Type B pancreatic cell (in vitro differentiated cells): ENCODE measurements at regions not wholly inside any gene's neighbourhood (a gene's known extent, or its start where the extent isn't known, plus 50 kb on each side); places are given as distances from the start of the nearest gene placed in this dataset.
A peak's percentile ranks its signal among the peaks of the same experiment; 100 is the strongest.

Experiments used
- DNase-seq: peaks from one replicate; pipeline ENCODE4 v3.0.0; 2021; ENCODE audit warnings: mixed read lengths; ENCODE audit not compliant: unreplicated experiment; ENCODE audit errors: extremely low spot score
- H3K27ac Mint-ChIP-seq: 2 replicates; pipeline ENCODE4 v1.8.0; 2021; ENCODE audit warnings: mild to moderate bottlenecking, mixed read lengths
- H3K27me3 Mint-ChIP-seq: 2 replicates; pipeline ENCODE4 v1.8.0; 2021; ENCODE audit warnings: mixed read lengths
- H3K36me3 Mint-ChIP-seq: 2 replicates; pipeline ENCODE4 v1.8.0; 2021; ENCODE audit warnings: mixed read lengths
- H3K4me1 Mint-ChIP-seq: one replicate; pipeline ENCODE4 v1.8.0; 2021; ENCODE audit warnings: mixed read lengths; ENCODE audit not compliant: unreplicated experiment
- H3K4me3 Mint-ChIP-seq: 2 replicates; pipeline ENCODE4 v1.8.0; 2021; ENCODE audit warnings: mild to moderate bottlenecking, mixed read lengths
- H3K9me3 Mint-ChIP-seq: 2 replicates; pipeline ENCODE4 v1.8.0; 2021; ENCODE audit warnings: mixed read lengths
- CTCF ChIP-seq: fragments of 200-600 bp; sonication (generic); conservative IDR thresholded peaks from 2 replicates; pipeline ENCODE4 v1.5.0; 2021; ENCODE audit warnings: antibody characterized with exemption, mild to moderate bottlenecking

- no peak for TF ChIP-seq CTCF
- DNase-seq = no peak
- Mint-ChIP-seq H3K27ac (no peak overlapping the region), H3K27me3 (no peaks in the 10 kb centered on the region), H3K4me1 (peaks cover 4% of the 10 kb centered on the region), H3K4me3 (no peak overlapping the region), H3K9me3 (peaks cover 10% of the 10 kb centered on the region), H3K36me3 (no peaks in the 10 kb centered on the region)
Observed at GRCh38 chr6:82602776-82603175, 239.2 kb downstream of the TPBG start.

- Mint-ChIP-seq H3K4me3 (no peak overlapping the region), H3K9me3 (peaks cover 10% of the 10 kb centered on the region), H3K36me3 (no peaks in the 10 kb centered on the region), H3K27ac (no peak overlapping the region), H3K4me1 (peaks cover 15% of the 10 kb centered on the region), H3K27me3 (no peaks in the 10 kb centered on the region)
- no peak for DNase-seq
- no peak for TF ChIP-seq CTCF
Observed at GRCh38 chr6:82603871-82604270, 240.3 kb downstream of the TPBG start.

- no peak for DNase-seq
- no peak for TF ChIP-seq CTCF
- H3K36me3 Mint-ChIP-seq = no peaks in the 10 kb centered on the region
- peaks cover 10% of the 10 kb centered on the region for H3K9me3 Mint-ChIP-seq
- H3K4me3 Mint-ChIP-seq = peak overlapping the region; percentile 15
- H3K27me3 Mint-ChIP-seq = no peaks in the 10 kb centered on the region
- peaks cover 28% of the 10 kb centered on the region for H3K4me1 Mint-ChIP-seq
- H3K27ac Mint-ChIP-seq = peak overlapping the region; percentile 53
Observed at GRCh38 chr6:82607998-82608725, 244.5 kb downstream of the TPBG start.

GRCh38 chr6:82608781-82609180 lies 245.2 kb downstream of the TPBG start:
- no peak for DNase-seq
- Mint-ChIP-seq H3K36me3 (no peaks in the 10 kb centered on the region), H3K9me3 (peaks cover 10% of the 10 kb centered on the region), H3K27ac (no peak overlapping the region), H3K4me1 (peaks cover 28% of the 10 kb centered on the region), H3K4me3 (no peak overlapping the region), H3K27me3 (no peaks in the 10 kb centered on the region)
- no peak for TF ChIP-seq CTCF

- no peak for TF ChIP-seq CTCF
- Mint-ChIP-seq H3K4me3 (no peak overlapping the region), H3K36me3 (no peaks in the 10 kb centered on the region), H3K4me1 (peaks cover 28% of the 10 kb centered on the region), H3K27me3 (no peaks in the 10 kb centered on the region), H3K9me3 (peaks cover 5% of the 10 kb centered on the region), H3K27ac (no peak overlapping the region)
- DNase-seq = no peak
Observed at GRCh38 chr6:82611751-82612150, 248.1 kb downstream of the TPBG start.
